ENCODE measurements at regions not wholly inside any gene's neighbourhood (a gene's known extent, or its start where the extent isn't known, plus 50 kb on each side); places are given as distances from the start of the nearest gene placed in this dataset.

GRCh38 chr2:123157016-123157415, 868.1 kb upstream of the CNTNAP5 start:
- TF ChIP-seq, protein P1, sequence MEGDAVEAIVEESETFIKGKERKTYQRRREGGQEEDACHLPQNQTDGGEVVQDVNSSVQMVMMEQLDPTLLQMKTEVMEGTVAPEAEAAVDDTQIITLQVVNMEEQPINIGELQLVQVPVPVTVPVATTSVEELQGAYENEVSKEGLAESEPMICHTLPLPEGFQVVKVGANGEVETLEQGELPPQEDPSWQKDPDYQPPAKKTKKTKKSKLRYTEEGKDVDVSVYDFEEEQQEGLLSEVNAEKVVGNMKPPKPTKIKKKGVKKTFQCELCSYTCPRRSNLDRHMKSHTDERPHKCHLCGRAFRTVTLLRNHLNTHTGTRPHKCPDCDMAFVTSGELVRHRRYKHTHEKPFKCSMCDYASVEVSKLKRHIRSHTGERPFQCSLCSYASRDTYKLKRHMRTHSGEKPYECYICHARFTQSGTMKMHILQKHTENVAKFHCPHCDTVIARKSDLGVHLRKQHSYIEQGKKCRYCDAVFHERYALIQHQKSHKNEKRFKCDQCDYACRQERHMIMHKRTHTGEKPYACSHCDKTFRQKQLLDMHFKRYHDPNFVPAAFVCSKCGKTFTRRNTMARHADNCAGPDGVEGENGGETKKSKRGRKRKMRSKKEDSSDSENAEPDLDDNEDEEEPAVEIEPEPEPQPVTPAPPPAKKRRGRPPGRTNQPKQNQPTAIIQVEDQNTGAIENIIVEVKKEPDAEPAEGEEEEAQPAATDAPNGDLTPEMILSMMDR (IDR thresholded peaks at IDR 0.05): no peak
- TF ChIP-seq POLR2AphosphoS5 (IDR thresholded peaks at IDR 0.05): no peak
